Progenitor cell of endocrine pancreas (in vitro differentiated cells): ENCODE measurements at regions not wholly inside any gene's neighbourhood (a gene's known extent, or its start where the extent isn't known, plus 50 kb on each side); places are given as distances from the start of the nearest gene placed in this dataset.

Experiments used
- DNase-seq: peaks from one replicate; pipeline ENCODE4 v3.0.0; 2021; ENCODE audit warnings: low spot score; ENCODE audit not compliant: unreplicated experiment
- H3K27ac Mint-ChIP-seq: 2 replicates; pipeline ENCODE4 v1.8.0; 2021; ENCODE audit warnings: mild to moderate bottlenecking, moderate library complexity, mixed read lengths
- H3K27me3 Mint-ChIP-seq: 2 replicates; pipeline ENCODE4 v1.8.0; 2021; ENCODE audit warnings: mixed read lengths
- H3K36me3 Mint-ChIP-seq: 2 replicates; pipeline ENCODE4 v1.8.0; 2022; ENCODE audit warnings: mixed read lengths; ENCODE audit not compliant: insufficient read depth
- H3K4me1 Mint-ChIP-seq: 2 replicates; pipeline ENCODE4 v1.8.0; 2021; ENCODE audit warnings: low read depth, mixed read lengths
- H3K4me3 Mint-ChIP-seq: 2 replicates; pipeline ENCODE4 v1.8.0; 2021; ENCODE audit warnings: low read depth, mild to moderate bottlenecking, moderate library complexity, mixed read lengths
- H3K9me3 Mint-ChIP-seq: 2 replicates; pipeline ENCODE4 v1.8.0; 2021; ENCODE audit warnings: low read depth, mixed read lengths
- TF ChIP-seq, protein P1 (sequence below): fragments of 200-600 bp; sonication (generic); IDR thresholded peaks from one replicate; pipeline ENCODE4 v1.5.0; 2021; ENCODE audit warnings: antibody characterized with exemption, mild to moderate bottlenecking; ENCODE audit not compliant: unreplicated experiment

DNA sequence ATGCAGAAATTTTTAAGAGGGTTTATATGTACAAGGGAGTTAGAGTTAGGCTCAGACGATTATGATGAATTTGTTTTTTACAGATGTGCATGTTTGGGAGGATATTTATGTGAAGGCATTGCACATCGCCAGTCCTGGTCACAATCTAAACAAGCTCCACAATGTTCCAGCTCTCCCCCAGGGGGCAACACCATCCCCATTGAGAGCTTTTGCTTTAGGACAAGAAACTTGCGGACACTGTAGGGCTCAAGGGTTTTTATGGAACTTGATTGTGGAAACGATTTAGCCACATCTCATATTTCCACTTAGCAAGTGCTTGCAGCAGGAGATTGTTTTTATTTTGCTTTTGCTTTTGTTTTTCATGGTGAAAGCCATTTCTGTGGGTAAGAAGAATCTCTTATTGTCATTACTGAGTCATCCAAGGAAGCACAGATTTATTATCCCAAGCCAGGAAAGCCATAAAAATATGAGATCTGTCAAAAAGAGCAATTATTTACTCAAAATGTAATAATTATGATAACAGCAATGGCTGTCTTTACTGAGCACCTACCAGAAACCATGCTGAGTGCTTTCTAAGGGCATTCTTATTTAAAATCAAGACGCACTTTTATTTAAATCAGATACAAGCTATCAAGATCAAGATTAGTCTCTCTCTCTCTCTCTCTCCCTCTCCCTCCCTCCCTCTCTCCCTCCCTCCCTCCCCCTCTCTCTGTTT lies 276.7 kb upstream of the SRRM4 start:
- H3K27ac Mint-ChIP-seq, result no peak overlapping the region
- no peaks in the 10 kb centered on the region for H3K4me1 Mint-ChIP-seq
- no peak overlapping the region for H3K4me3 Mint-ChIP-seq
- H3K27me3 Mint-ChIP-seq, result peaks cover 21% of the 10 kb centered on the region
- H3K36me3 Mint-ChIP-seq, result no peaks in the 10 kb centered on the region
- TF ChIP-seq, protein P1, sequence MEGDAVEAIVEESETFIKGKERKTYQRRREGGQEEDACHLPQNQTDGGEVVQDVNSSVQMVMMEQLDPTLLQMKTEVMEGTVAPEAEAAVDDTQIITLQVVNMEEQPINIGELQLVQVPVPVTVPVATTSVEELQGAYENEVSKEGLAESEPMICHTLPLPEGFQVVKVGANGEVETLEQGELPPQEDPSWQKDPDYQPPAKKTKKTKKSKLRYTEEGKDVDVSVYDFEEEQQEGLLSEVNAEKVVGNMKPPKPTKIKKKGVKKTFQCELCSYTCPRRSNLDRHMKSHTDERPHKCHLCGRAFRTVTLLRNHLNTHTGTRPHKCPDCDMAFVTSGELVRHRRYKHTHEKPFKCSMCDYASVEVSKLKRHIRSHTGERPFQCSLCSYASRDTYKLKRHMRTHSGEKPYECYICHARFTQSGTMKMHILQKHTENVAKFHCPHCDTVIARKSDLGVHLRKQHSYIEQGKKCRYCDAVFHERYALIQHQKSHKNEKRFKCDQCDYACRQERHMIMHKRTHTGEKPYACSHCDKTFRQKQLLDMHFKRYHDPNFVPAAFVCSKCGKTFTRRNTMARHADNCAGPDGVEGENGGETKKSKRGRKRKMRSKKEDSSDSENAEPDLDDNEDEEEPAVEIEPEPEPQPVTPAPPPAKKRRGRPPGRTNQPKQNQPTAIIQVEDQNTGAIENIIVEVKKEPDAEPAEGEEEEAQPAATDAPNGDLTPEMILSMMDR, result no peak
- H3K9me3 Mint-ChIP-seq, result peaks cover 3% of the 10 kb centered on the region
- no peak for DNase-seq

DNA sequence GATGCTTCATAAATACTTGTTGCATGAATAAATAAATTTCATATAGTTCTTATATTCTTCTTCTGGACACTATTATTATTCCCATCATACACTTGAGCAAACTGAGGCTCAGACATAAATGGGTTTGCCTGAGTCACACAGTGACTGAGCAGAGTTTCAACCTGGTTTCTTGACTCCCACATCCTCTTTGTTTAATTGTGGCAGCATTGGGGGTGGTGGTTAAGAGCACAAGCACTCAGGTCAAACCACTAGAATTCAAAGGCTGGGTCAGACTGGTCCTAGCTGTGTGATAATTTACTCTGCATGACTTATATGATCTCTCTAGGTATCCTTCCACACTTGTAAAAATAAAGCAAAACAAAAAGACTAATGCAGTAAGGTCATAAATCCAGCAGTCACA lies 274.9 kb upstream of the SRRM4 start:
- H3K4me3 Mint-ChIP-seq, result no peak overlapping the region
- H3K4me1 Mint-ChIP-seq, result no peaks in the 10 kb centered on the region
- H3K27me3 Mint-ChIP-seq, result peaks cover 30% of the 10 kb centered on the region
- TF ChIP-seq, protein P1, result no peak
- no peak overlapping the region for H3K27ac Mint-ChIP-seq
- DNase-seq, result no peak
- H3K9me3 Mint-ChIP-seq, result no peaks in the 10 kb centered on the region
- no peaks in the 10 kb centered on the region for H3K36me3 Mint-ChIP-seq

DNA sequence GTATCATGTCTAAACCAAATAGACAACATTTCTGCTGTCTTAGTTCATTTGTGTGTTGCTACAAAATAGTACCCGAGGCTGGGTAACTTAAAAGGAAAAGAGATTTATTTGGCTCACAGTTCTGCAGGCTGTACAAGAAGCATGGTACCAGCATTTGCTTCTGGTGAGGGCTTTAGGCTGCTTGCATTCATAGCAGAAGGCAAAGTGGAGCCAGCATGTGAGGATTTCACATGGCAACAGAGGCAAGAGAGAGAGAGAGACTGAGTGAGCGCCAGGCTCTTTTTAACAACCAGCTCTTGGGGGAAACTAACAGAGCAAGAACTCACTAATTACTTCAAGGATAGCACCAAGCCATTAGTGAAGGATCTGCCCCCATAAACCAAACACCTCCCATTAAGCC lies 271.4 kb upstream of the SRRM4 start:
- no peaks in the 10 kb centered on the region for H3K36me3 Mint-ChIP-seq
- H3K4me1 Mint-ChIP-seq, result no peaks in the 10 kb centered on the region
- TF ChIP-seq, protein P1, result no peak
- no peak for DNase-seq
- H3K27ac Mint-ChIP-seq, result no peak overlapping the region
- H3K27me3 Mint-ChIP-seq, result peaks cover 29% of the 10 kb centered on the region
- no peaks in the 10 kb centered on the region for H3K9me3 Mint-ChIP-seq
- no peak overlapping the region for H3K4me3 Mint-ChIP-seq

DNA sequence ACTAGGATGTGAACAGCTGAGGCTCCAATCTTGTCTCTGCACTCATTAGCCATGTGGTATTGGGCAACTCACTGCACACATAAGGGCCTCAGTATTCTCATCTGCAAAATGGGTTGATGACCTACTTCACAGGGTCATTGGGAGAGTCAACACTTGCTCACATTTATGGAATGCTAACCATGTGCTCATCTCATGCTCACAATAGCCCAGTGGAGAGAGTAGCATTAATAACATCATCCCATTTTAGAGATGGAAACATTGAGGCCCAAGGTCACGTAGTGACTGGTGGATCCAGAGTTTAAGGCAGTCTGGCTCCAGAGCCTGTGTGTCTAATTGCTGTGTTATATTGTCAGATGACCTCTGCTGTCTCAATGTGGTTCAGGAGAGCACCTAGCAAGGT lies 270.2 kb upstream of the SRRM4 start:
- Mint-ChIP-seq H3K4me3 (no peak overlapping the region), H3K36me3 (no peaks in the 10 kb centered on the region), H3K27me3 (peaks cover 26% of the 10 kb centered on the region), H3K27ac (no peak overlapping the region), H3K9me3 (no peaks in the 10 kb centered on the region), H3K4me1 (no peaks in the 10 kb centered on the region)
- DNase-seq, result no peak
- TF ChIP-seq, protein P1, result no peak

DNA sequence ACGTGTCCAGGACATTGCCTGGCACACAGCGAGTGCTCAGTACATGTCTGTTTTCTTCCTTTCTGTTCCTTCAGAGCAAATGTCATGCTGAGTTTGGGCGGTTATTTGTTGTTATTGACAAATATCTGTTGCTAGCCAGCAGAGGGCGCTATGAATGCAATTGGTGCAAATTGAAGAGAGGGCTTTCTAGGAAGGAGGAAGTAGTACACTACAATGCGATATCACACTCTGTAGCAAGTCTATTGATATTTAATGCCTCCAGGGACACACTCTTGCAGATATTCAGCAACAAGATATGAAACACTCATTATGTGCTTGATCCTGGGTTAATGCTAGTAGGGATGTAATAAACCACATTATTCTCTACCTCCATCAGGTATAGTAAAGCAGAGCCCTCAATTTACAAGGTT lies 267.3 kb upstream of the SRRM4 start:
- no peak overlapping the region for H3K27ac Mint-ChIP-seq
- peaks cover 30% of the 10 kb centered on the region for H3K27me3 Mint-ChIP-seq
- H3K9me3 Mint-ChIP-seq, result no peaks in the 10 kb centered on the region
- TF ChIP-seq, protein P1, result peak; percentile 76
- no peak overlapping the region for H3K4me3 Mint-ChIP-seq
- DNase-seq, result peak; percentile 23
- no peaks in the 10 kb centered on the region for H3K36me3 Mint-ChIP-seq
- no peaks in the 10 kb centered on the region for H3K4me1 Mint-ChIP-seq
